H1 (cell line): ENCODE measurements at regions not wholly inside any gene's neighbourhood (a gene's known extent, or its start where the extent isn't known, plus 50 kb on each side); places are given as distances from the start of the nearest gene placed in this dataset.

Experiments used
- CHD1 ChIP-seq: IDR thresholded peaks from 2 replicates; pipeline ENCODE4 v1.6.1; 2012; ENCODE audit warnings: low read depth, low read length, improper control_type of control experiment
- SIN3A ChIP-seq, 2 experiments: IDR thresholded peaks in 1 of 2; conservative IDR thresholded peaks in 1 of 2; 2 replicates each; pipeline ENCODE4 v1.6.1; 2011 to 2012; ENCODE audit warnings: low read length in 2 of 2, improper control_type of control experiment in 1 of 2, low read depth in 1 of 2, mild to moderate bottlenecking in 1 of 2
- TF ChIP-seq, protein P1 (sequence below): IDR thresholded peaks from 2 replicates; pipeline ENCODE4 v1.6.1; 2011; ENCODE audit warnings: low read length, improper control_type of control experiment

DNA sequence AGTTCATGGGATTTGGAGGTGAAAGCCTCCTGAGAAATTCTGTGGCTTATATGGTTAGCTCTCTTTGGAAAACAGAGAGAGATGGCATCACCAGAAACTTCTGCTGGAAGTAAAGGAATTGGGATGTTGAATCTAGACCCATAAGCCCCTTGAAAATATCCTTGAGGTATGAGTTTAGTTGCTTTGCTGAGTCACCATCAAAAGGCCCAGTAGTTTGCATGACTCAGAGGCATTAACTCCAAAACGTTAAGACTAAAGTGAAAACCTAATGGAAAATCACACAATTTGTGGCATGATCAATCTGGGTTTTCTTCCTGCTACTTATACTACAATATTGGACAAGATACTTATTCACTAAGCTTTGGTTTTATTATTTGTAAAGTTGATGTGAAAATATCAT lies 349.2 kb upstream of the SALL1 start (continued):
- TF ChIP-seq, protein P1, sequence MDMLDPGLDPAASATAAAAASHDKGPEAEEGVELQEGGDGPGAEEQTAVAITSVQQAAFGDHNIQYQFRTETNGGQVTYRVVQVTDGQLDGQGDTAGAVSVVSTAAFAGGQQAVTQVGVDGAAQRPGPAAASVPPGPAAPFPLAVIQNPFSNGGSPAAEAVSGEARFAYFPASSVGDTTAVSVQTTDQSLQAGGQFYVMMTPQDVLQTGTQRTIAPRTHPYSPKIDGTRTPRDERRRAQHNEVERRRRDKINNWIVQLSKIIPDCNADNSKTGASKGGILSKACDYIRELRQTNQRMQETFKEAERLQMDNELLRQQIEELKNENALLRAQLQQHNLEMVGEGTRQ, result no peak
- TF ChIP-seq SIN3A (conservative IDR thresholded peaks at IDR 0.05 in 1 of 2, IDR thresholded peaks at IDR 0.05 in 1 of 2; ENCODE audit: low read depth in 1 of 2, low read length in 2 of 2), result no peak
- no peak for TF ChIP-seq CHD1
- TF ChIP-seq, all 59 proteins: peak for 0
